Testis (tissue), 2 donors: ENCODE measurements at regions not wholly inside any gene's neighbourhood (a gene's known extent, or its start where the extent isn't known, plus 50 kb on each side); places are given as distances from the start of the nearest gene placed in this dataset.

ENCODE experiments used
- DNase-seq: peaks from one replicate; pipeline ENCODE4 v3.0.0-alpha.2; 2019
- H3K27ac ChIP-seq, 2 donors: fragments of 200-600 bp; sonication (generic); one replicate each; pipeline ENCODE4 v1.5.1; 2019
- H3K27me3 ChIP-seq: fragments of 200-600 bp; sonication (generic); one replicate; pipeline ENCODE4 v1.5.1; 2019
- H3K36me3 ChIP-seq: fragments of 200-600 bp; sonication (generic); one replicate; pipeline ENCODE4 v1.5.1; 2017; ENCODE audit warnings: low read depth; ENCODE audit errors: missing control alignments
- H3K4me1 ChIP-seq: fragments of 200-600 bp; sonication (generic); one replicate; pipeline ENCODE4 v1.5.1; 2019
- H3K4me3 ChIP-seq, 2 donors: fragments of 200-600 bp; sonication (generic); one replicate each; pipeline ENCODE4 v1.5.1; 2017 to 2019
- H3K9me3 ChIP-seq: fragments of 200-600 bp; sonication (generic); one replicate; pipeline ENCODE4 v1.5.1; 2017
- CTCF ChIP-seq, 3 experiments: fragments of 450-650 bp in 2 of 3; fragments of 200-600 bp in 1 of 3; sonication (generic) in 1 of 3; IDR thresholded peaks; one replicate each; pipeline ENCODE4 v1.5.1; 2016 to 2019; ENCODE audit warnings: antibody characterized with exemption in 3 of 3, mild to moderate bottlenecking in 2 of 3, moderate library complexity in 1 of 3
- POLR2A ChIP-seq: fragments of 450-650 bp; IDR thresholded peaks from one replicate; pipeline ENCODE4 v1.6.1; 2017; ENCODE audit warnings: antibody characterized with exemption, mild to moderate bottlenecking, moderate library complexity
- WGBS, 2 donors: methylation state at CpG; one replicate each; pipeline ENCODE4 v1.1.5; 2018; 5-methylcytosine and 5-hydroxymethylcytosine counted together
- intact Hi-C: fragments of 100-400 bp; cut with DNase I; formaldehyde crosslinking; loops from one replicate; pipeline ENCODE4 v1.15.1; 2023; ENCODE audit warnings: low total_unique reads

- Histone ChIP-seq H3K36me3 (no peaks in the 10 kb centered on the region), H3K4me3 (no peak overlapping the region), H3K27me3 (no peaks in the 10 kb centered on the region), H3K4me1 (peaks cover 16% of the 10 kb centered on the region), H3K27ac (no peak overlapping the region), H3K9me3 (no peaks in the 10 kb centered on the region)
- intact Hi-C loops, result no loop called here
- DNase-seq, result no peak
- TF ChIP-seq CTCF (IDR thresholded peaks at IDR 0.05) (no peak), POLR2A (no peak)
- 79 to 87% methylated on average over 6 of the region's 6 CpGs for WGBS, 2 donors
These were observed 195.0 kb downstream of the CYP26B1 start for GRCh38 chr2:71952572-71953188.

- no peak for TF ChIP-seq POLR2A
- no peak for TF ChIP-seq CTCF (IDR thresholded peaks at IDR 0.05)
- no peaks in the 10 kb centered on the region for H3K27me3 ChIP-seq
- intact Hi-C loops, result no loop called here
- no peaks in the 10 kb centered on the region for H3K36me3 ChIP-seq
- H3K27ac ChIP-seq, result no peak overlapping the region
- no peak overlapping the region for H3K4me3 ChIP-seq
- H3K4me1 ChIP-seq, result peaks cover 16% of the 10 kb centered on the region
- 93 to 95% methylated on average over 3 of the region's 3 CpGs for WGBS, 2 donors
- no peak for DNase-seq
- H3K9me3 ChIP-seq, result no peaks in the 10 kb centered on the region
These were observed 195.8 kb downstream of the CYP26B1 start for GRCh38 chr2:71951718-71952404.

GRCh38 chr2:71951083-71951468 is 196.6 kb downstream of the CYP26B1 start:
- H3K4me1 ChIP-seq, result peaks cover 16% of the 10 kb centered on the region
- H3K36me3 ChIP-seq, result no peaks in the 10 kb centered on the region
- intact Hi-C loops, result no loop called here
- no peak overlapping the region for H3K27ac ChIP-seq
- no peaks in the 10 kb centered on the region for H3K9me3 ChIP-seq
- no peaks in the 10 kb centered on the region for H3K27me3 ChIP-seq
- TF ChIP-seq CTCF (IDR thresholded peaks at IDR 0.05) (no peak), POLR2A (no peak)
- H3K4me3 ChIP-seq, result no peak overlapping the region
- DNase-seq, result no peak
- 42 to 68% methylated on average over 2 of the region's 2 CpGs for WGBS, 2 donors

- Histone ChIP-seq H3K36me3 (no peaks in the 10 kb centered on the region), H3K27ac (no peak overlapping the region), H3K4me3 (no peak overlapping the region), H3K27me3 (no peaks in the 10 kb centered on the region), H3K4me1 (peaks cover 16% of the 10 kb centered on the region), H3K9me3 (no peaks in the 10 kb centered on the region)
- WGBS, 2 donors, result 47 to 50% methylated on average over 4 of the region's 4 CpGs
- intact Hi-C loops, result no loop called here
- DNase-seq, result peak; percentile 33
- no peak for TF ChIP-seq POLR2A
- TF ChIP-seq CTCF (IDR thresholded peaks at IDR 0.05), result no peak
These were observed 197.2 kb downstream of the CYP26B1 start for GRCh38 chr2:71950256-71951082.
